GM19438 (cell line): ENCODE measurements at regions not wholly inside any gene's neighbourhood (a gene's known extent, or its start where the extent isn't known, plus 50 kb on each side); places are given as distances from the start of the nearest gene placed in this dataset.
"Not testable (repeated sequence)": the region's sequence is repeated elsewhere in the genome, so short reads cannot be mapped to it uniquely, and the experiment has no call there.

Experiments used
- ATAC-seq: cut with Tn5 transposase; IDR thresholded peaks from one replicate; pipeline ENCODE4 v1.9.1; 2021; ENCODE audit warnings: low read depth; ENCODE audit not compliant: unreplicated experiment

- no peak for ATAC-seq
Measured at GRCh38 chrX:131874300-131874699, 148.8 kb upstream of the STK26 start.

- not testable (repeated sequence) for ATAC-seq
Measured at GRCh38 chrX:131875827-131876226, 147.3 kb upstream of the STK26 start.

GRCh38 chrX:131881194-131881593, 141.9 kb upstream of the STK26 start:
- ATAC-seq = no peak

DNA sequence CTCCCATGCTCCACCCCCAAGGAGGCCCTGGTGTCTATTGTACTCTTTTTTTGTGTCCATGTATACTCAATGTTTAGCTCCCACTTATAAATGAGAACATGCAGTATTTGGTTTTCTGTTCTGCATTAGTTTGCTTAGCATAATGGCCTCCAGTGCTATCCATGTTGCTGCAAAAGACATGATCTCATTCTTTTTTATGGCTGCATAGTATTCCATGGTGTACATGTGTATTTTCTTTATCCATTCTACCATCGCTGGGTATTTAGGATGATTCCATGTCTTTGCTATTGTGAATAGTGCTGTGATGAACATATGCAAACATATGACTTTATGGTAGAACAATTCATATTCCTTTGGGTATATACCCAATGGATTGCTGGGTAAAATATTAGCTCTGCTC, 138.1 kb upstream of the STK26 start:
- not testable (repeated sequence) for ATAC-seq

DNA sequence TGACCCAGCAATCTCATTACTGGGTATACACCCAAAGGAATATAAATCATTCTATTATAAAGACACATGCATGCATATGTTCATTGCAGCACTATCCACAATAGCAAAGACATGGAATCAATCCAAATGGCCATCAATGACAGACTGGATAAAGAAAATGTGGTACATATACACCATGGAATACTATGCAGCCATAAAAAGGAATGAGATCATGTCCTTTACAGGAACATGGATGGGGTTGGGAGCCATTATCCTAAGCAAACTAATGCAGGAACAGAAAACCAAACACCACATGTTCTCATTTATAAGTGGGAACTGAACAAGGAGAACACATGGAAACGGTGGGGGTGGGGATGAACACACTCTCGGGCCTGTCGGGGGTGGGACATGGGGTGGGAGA, 129.2 kb upstream of the STK26 start:
- not testable (repeated sequence) for ATAC-seq

DNA sequence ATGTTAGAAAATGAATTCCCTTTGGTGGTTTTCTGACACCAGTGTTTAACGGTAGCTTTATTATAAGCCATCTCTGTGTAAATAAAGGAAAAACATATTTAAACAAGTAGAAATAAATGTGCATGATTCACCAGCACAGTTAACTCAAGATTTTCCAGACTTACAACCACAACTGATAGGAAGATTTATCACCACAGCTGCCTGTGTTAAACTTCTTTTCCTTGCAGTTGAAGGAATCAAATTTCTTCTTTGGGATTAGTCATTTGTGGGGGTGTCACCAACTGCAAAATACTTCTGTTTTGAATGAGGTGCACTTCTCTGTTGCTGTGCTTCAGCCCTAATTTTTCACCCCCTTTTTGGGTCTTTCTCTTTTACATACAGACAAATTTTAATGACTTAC, 128.1 kb upstream of the STK26 start:
- ATAC-seq = no peak

DNA sequence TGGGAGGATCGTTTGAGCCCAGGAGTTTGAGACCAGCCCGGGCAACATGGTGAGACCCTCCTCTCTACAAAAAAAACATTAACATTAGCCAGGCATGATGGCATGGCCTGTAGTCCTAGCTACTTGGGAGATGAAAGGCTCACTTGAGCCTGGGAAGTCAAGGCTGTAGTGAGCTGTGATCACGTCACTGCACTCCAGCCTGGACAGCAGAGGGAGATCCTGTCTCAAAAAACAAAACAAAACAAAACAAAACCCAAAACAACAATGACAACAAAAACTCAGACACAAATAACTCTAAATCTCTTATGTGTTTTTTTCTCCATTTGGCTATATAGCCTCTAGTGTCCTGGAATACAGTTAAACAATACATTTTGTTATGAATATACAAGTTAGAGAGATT, 127.3 kb upstream of the STK26 start:
- ATAC-seq = no peak

DNA sequence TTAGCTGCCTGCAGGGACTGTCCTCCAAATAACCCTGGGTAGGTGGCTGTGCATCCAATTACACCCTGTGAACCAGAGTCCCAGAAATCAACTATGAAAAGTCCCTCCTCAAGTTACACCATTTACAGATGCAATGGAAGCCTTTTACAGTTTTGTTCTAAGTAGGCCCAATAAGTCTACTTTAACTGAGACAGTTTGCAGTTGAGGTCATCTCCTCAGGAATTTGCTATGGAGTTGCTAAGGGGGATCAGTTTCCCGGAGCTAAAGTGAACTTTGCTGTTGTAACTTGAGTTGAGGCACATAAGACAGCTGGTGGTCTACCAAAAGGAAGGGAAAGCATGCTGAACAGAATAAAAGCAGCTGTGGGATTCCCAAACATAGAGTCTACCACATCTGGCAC, 121.6 kb upstream of the STK26 start:
- ATAC-seq = no peak

GRCh38 chrX:131907488-131908314, 115.4 kb upstream of the STK26 start:
- no peak for ATAC-seq

- ATAC-seq = no peak
Measured at GRCh38 chrX:131910586-131910985, 112.5 kb upstream of the STK26 start.

DNA sequence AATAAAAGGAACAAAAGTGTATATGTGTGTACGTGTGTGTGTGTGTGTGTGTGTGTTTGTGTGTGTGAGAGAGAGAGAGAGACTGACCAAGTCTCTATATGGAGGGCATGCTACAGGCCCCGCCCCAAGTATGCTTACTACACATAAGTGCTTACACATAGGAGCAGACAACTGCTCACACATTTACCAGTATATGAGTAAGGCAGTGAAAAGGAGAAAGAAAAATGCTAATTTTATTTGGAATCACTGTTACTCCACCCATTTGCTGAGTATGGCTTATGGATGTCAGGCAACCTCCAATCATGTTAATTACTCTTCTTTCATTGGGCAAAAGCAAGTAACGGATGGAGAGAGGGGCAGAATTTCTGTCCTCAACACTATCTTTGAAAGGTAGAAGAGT, 107.6 kb upstream of the STK26 start:
- no peak for ATAC-seq

- ATAC-seq = no peak
Measured at GRCh38 chrX:131917588-131917987, 105.5 kb upstream of the STK26 start.

DNA sequence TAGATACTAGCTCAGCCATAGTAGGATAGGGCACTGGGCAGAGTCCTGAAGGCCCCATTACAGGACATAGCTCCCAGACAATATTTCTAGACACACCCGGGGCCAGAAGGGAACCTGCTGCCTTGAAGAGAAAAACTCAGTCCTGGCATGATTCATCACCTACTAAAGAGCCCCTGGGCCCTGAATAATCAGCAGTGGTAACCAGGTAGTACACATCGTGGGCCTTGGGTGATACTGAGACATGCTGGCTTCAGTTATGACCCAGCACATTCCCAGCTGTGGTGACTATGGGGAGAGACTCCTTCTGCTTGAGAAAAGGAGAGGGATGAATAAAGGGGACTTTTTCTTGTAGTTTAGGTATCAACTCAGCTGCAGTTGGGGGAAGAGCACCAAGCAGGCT, 104.3 kb upstream of the STK26 start:
- no peak for ATAC-seq

DNA sequence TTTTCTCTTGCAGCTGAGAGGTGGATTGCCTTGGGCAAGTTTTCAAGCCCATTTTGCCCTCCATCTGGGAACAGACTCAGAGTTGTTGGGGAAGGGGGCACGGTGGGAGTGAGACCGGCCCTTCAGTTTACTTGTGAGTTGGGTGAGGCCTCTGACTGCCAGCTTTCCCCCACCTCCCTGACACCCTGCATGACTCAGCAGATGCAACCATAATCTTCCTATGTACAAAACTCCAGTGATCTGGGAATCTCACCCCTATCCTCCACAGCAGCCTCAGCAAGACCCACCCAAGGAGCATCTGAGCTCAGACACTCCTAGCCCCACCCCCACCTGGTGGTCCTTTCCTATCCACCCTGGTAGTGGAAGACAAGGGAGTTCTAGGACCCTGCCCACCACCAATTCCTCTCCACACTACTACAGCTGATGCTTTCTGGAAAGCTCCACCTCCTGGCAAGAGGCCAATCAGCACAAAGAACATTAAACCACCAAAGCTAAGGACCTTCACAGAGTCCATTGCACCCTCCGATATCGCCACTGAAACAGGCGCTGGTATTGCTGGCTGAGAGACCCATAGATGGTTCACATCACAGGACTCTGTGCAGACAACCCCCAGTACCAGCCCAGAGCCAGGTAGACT, 99.4 kb upstream of the STK26 start:
- no peak for ATAC-seq

DNA sequence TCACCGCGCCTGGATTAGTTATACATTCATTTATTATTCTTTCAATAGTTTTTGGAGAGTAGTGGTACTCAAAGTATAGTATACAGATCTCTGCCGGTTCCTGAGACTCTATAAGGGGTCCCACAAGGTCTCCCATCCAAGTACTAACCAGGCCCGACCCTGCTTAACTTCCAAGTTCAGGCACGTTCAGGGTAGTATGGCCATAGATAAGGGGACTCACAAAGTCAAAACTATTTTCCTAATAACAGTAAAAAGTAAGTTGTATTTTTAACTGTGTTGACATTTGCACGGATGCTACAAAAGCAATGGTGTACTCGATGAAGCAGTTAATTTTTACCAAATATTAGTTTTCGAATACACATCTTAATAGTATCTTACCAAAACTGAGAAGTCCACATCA, 84.4 kb upstream of the STK26 start:
- no peak for ATAC-seq

DNA sequence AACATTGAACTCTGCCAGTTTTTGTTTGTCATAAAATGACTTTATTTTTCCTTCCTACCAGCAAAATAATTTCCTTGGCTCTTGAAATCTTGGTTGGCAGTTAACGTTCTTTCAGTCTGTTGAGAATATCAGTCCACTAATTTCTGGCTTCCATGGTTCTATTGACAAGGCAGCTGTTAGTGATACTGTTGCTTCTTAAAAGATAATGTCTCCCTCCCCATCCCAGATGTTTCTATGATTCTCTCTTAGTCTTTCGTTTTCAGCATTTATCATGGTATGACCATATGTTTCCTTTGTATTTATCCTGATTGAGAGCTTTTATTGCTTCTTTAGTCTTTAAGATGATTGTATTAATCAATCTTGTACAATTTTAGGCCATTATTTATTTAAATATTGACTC, 81.1 kb upstream of the STK26 start:
- ATAC-seq = no peak

DNA sequence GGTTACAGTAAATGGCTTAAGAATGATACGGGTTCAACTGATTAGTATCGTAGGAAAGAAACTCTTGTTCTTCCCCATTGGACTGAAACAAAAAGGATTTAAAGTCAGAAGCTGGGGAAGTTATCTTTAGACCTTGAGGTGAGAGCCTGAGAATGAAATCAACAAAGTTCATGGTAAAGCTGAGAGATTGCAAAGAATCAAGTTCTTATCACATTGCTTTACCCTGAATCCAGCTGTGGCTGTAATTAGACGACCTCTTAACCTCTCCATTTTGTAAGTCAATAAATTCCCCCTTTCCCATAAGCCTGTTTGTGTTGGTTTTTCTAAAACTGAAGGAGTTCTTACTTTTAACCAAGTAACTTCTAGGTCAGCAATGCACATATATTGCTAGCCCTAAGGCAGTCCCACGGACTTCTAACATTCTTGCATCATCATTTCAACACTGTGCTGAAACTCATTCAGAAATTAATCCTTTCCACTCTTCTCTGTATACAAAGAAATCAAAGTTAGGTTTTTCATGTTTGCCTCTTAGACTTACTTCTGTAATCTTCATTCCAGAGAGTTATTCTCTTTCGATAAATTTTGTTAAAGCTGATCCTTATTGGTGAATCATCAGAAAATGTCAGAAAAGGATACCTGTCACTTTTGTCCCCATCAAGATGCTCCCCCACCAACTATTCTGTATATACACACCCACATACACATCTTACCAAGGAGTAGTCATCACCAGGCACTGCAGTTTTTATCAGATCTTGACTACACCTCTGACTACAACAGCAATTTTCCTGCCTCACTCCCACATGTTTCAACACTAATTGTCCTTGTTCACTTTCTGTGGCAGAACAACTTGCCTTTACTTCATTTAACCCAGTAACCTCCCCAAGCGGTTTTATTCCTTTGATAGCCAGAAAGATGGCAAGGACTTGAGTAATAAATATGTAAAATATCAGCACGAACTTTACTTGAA, 77.9 kb upstream of the STK26 start:
- no peak for ATAC-seq

GRCh38 chrX:131951166-131951565, 71.9 kb upstream of the STK26 start:
- no peak for ATAC-seq

DNA sequence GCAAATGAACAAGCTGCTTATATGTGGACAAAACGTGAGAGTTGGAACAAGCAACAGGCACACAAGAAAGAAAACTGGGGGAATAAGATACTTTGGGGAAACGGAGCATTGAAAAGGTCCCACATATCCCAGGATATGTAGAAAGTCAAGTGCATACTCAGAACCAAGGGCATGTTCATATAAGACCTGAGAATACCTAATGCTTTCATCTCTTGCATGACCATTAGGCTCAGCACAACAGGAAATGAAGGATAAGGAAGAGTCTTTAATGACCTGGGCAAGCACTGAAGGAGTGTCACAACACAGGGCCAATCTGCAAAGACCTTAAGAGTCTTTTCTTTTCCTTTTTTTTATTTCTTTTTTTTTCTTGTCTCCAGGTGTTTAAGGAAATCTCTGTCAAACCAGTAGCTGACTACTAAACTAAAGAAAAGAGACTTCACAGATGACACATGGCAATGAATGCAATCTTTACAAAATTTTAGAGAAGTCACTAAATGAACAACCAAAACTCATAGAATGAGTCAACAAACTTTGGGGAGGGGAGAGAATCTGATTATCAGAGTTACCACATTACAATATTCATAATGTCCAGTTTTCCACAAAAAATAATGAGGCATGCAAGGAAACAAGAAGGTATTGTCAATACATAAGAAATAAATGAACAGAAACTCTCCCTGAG, 67.9 kb upstream of the STK26 start:
- no peak for ATAC-seq

- no peak for ATAC-seq
Measured at GRCh38 chrX:131958724-131959123, 64.4 kb upstream of the STK26 start.

DNA sequence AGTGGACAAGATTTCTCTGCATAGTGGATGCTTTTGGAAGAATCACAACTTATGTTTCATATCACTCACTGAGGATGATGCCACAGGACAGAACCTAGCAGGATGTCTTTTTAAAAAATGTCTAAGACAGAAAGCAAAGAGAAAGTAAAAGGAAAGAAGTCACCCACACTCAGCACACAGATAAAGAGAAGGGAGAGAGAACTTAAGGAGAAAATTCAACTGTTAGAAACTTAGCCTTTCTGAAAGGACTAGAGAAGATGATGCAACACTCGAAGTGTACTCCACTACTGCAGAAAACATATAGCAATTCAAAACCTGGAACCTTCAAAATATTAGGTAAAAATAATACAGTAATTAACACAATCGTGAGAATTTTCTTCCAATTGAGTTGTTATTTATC, 52.8 kb upstream of the STK26 start:
- no peak for ATAC-seq
